ENCODE measurements at regions not wholly inside any gene's neighbourhood (a gene's known extent, or its start where the extent isn't known, plus 50 kb on each side); places are given as distances from the start of the nearest gene placed in this dataset.

- DNase-seq (no peak), ATAC-seq (no peak)
- Histone ChIP-seq H3K36me3 (no peaks in the 10 kb centered on the region), H3K27ac (no peak overlapping the region), H3K27me3 (ENCODE audit: low read depth) (no peaks in the 10 kb centered on the region), H3K4me3 (no peak overlapping the region), H3K4me1 (no peaks in the 10 kb centered on the region), H3K9me3 (no peaks in the 10 kb centered on the region)
- intact Hi-C loops (cut with DNase I), result no loop called here
- no peak for TF ChIP-seq CTCF (IDR thresholded peaks at IDR 0.05)
Measured at GRCh38 chr13:28597641-28598040, 61.3 kb upstream of the POMP start.

GRCh38 chr13:28590461-28590860 is 68.5 kb upstream of the POMP start:
- Histone ChIP-seq H3K9me3 (no peaks in the 10 kb centered on the region), H3K36me3 (no peaks in the 10 kb centered on the region), H3K4me1 (no peaks in the 10 kb centered on the region), H3K4me3 (no peak overlapping the region), H3K27ac (no peak overlapping the region), H3K27me3 (ENCODE audit: low read depth) (no peaks in the 10 kb centered on the region)
- intact Hi-C loops (cut with DNase I), result no loop called here
- no peak for TF ChIP-seq CTCF (IDR thresholded peaks at IDR 0.05)
- DNase-seq (no peak), ATAC-seq (no peak)

GRCh38 chr13:28588296-28588695 is 70.6 kb upstream of the POMP start:
- no peaks in the 10 kb centered on the region for H3K4me1 ChIP-seq
- no peaks in the 10 kb centered on the region for H3K27me3 ChIP-seq (ENCODE audit: low read depth)
- H3K27ac ChIP-seq, result no peak overlapping the region
- ATAC-seq (no peak), DNase-seq (no peak)
- TF ChIP-seq CTCF (IDR thresholded peaks at IDR 0.05), result no peak
- no peak overlapping the region for H3K4me3 ChIP-seq
- intact Hi-C loops (cut with DNase I), result no loop called here
- no peaks in the 10 kb centered on the region for H3K36me3 ChIP-seq
- H3K9me3 ChIP-seq, result no peaks in the 10 kb centered on the region

- intact Hi-C loops (cut with DNase I), result no loop called here
- no peak overlapping the region for H3K27ac ChIP-seq
- H3K27me3 ChIP-seq (ENCODE audit: low read depth), result no peaks in the 10 kb centered on the region
- H3K9me3 ChIP-seq, result no peaks in the 10 kb centered on the region
- no peak overlapping the region for H3K4me3 ChIP-seq
- H3K36me3 ChIP-seq, result no peaks in the 10 kb centered on the region
- DNase-seq (no peak), ATAC-seq (no peak)
- TF ChIP-seq CTCF (IDR thresholded peaks at IDR 0.05), result no peak
- H3K4me1 ChIP-seq, result peaks cover 5% of the 10 kb centered on the region
Measured at GRCh38 chr13:28587174-28587540, 71.8 kb upstream of the POMP start.

- H3K27ac ChIP-seq, result no peak overlapping the region
- H3K4me1 ChIP-seq, result peaks cover 5% of the 10 kb centered on the region
- TF ChIP-seq CTCF (IDR thresholded peaks at IDR 0.05), result no peak
- ATAC-seq (no peak), DNase-seq (no peak)
- no peaks in the 10 kb centered on the region for H3K9me3 ChIP-seq
- no peaks in the 10 kb centered on the region for H3K36me3 ChIP-seq
- intact Hi-C loops (cut with DNase I), result no loop called here
- H3K4me3 ChIP-seq, result no peak overlapping the region
- no peaks in the 10 kb centered on the region for H3K27me3 ChIP-seq (ENCODE audit: low read depth)
Measured at GRCh38 chr13:28586439-28587173, 72.3 kb upstream of the POMP start.
